ENCODE measurements at regions not wholly inside any gene's neighbourhood (a gene's known extent, or its start where the extent isn't known, plus 50 kb on each side); places are given as distances from the start of the nearest gene placed in this dataset.

DNA sequence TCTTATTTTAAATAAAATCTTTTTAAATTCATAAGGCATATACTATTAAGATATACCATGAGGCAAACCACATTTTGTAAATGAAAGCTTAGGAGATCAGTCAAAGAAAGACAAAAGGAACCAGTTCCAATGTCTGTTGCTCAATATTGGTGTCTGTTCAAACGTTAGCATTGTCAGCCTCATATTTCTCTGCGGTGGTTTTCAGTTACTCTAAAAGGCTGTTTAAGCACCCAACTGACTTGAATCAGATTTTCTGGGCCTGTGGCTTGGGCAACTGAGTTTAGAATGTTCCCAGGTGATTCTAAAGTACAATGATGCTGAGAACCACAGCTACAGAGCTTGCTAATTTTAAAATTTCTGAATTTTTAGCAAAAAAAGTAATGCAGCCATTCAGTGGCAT, 166.3 kb upstream of the KIF2A start:
- H3K4me3 ChIP-seq (ENCODE audit: low read length), result no peak overlapping the region
- H3K9me3 ChIP-seq (ENCODE audit: control insufficient read depth, insufficient read depth, low read length), result no peaks in the 10 kb centered on the region
- H3K9me2 ChIP-seq (replicated peaks; ENCODE audit: control insufficient read depth, low read length), result no peaks in the 10 kb centered on the region
- H3K27ac ChIP-seq (ENCODE audit: low read depth, low read length), result no peak overlapping the region
- H4K20me1 ChIP-seq (ENCODE audit: control insufficient read depth, insufficient read depth, low read depth, low read length), result no peaks in the 10 kb centered on the region
- H3K4me2 ChIP-seq (ENCODE audit: low read length), result no peak overlapping the region
- H3K36me3 ChIP-seq (ENCODE audit: control insufficient read depth, low read length), result no peaks in the 10 kb centered on the region
- no peaks in the 10 kb centered on the region for H3K4me1 ChIP-seq (ENCODE audit: control insufficient read depth, low read length)
- H3K27me3 ChIP-seq (ENCODE audit: control insufficient read depth, low read length), result peaks cover 17% of the 10 kb centered on the region
- no peaks in the 10 kb centered on the region for H3K79me2 ChIP-seq (ENCODE audit: control insufficient read depth, low read length)
- TF ChIP-seq CTCF (IDR thresholded peaks at IDR 0.05; ENCODE audit: low read depth, low read length, poor library complexity, severe bottlenecking), result no peak
- TF ChIP-seq EZH2phosphoT487 (IDR thresholded peaks at IDR 0.05; ENCODE audit: borderline replicate concordance, low read length), result no peak
- no peaks in the 10 kb centered on the region for H3F3A ChIP-seq (ENCODE audit: control insufficient read depth, insufficient read depth)

DNA sequence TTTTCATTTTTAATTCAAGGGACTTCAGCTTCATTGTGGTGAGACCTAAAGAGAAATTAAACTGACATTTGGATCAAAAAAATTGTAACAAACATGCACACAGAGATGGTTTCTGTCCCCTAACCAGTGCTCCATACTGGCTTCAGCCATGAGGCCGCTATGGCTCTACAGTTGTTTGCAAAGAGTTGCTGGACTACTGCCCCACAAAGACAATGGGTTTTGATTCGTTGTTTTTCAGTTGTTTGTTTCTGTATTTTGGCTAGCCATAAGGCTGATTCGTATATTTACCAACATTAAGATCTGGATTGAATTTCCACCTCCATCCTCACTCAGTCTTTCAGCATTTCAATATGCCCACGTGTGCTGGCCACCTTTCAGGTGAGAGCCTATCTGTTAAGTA, 163.7 kb upstream of the KIF2A start:
- H3K79me2 ChIP-seq (ENCODE audit: control insufficient read depth, low read length), result no peaks in the 10 kb centered on the region
- H3K9me3 ChIP-seq (ENCODE audit: control insufficient read depth, insufficient read depth, low read length), result no peaks in the 10 kb centered on the region
- no peak overlapping the region for H3K4me3 ChIP-seq (ENCODE audit: low read length)
- no peak overlapping the region for H3K4me2 ChIP-seq (ENCODE audit: low read length)
- peaks cover 17% of the 10 kb centered on the region for H3K27me3 ChIP-seq (ENCODE audit: control insufficient read depth, low read length)
- TF ChIP-seq EZH2phosphoT487 (IDR thresholded peaks at IDR 0.05; ENCODE audit: borderline replicate concordance, low read length), result no peak
- no peaks in the 10 kb centered on the region for H3F3A ChIP-seq (ENCODE audit: control insufficient read depth, insufficient read depth)
- H4K20me1 ChIP-seq (ENCODE audit: control insufficient read depth, insufficient read depth, low read depth, low read length), result no peaks in the 10 kb centered on the region
- no peaks in the 10 kb centered on the region for H3K9me2 ChIP-seq (replicated peaks; ENCODE audit: control insufficient read depth, low read length)
- no peak overlapping the region for H3K27ac ChIP-seq (ENCODE audit: low read depth, low read length)
- H3K36me3 ChIP-seq (ENCODE audit: control insufficient read depth, low read length), result no peaks in the 10 kb centered on the region
- no peaks in the 10 kb centered on the region for H3K4me1 ChIP-seq (ENCODE audit: control insufficient read depth, low read length)

DNA sequence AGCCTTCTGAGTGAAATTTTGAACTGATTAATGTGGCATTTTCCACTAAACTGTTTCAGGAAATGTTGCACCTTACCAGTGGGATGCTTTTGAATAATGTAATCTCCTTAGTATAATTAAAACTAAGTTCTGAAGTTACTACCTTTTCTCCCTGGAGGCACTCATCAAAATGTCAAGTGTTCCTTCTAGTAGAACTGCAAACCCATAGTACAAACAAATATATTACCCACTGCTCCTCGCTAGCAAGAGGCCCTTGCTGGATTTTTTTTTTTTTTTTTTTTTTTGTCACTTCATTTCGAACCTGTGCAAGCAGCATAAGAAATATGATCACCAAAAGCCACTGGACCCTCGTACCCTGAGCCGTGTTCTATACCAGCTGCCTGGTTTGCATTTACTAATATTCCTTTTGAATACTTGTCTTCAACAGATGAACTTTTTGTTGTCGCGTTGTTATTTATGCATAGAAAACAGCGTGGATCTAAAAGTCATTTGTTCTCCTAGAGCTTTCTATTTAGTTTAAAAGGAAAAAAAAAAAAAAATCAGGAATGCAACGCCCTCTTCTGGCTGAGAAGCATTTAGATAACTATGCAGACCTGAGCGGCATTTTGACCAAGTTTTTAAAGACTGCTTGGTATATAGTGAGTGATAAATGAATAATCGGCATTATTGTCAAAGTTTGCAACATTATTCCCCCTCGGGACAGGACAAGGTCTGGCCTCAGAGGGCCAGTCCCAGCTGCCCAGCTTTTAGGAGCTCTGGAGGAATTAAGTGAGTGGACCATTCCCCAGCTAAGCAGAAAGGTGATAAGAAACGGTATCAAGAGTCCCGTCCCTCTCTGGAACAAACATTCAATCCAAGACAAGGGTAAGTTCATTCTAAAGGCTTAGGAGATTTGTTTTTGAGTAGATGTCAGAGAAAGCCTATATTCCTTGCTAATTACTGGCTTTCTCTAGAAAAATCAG, 162.5 kb upstream of the KIF2A start:
- H3K4me3 ChIP-seq (ENCODE audit: low read length), result no peak overlapping the region
- no peak overlapping the region for H3K4me2 ChIP-seq (ENCODE audit: low read length)
- no peak overlapping the region for H3K27ac ChIP-seq (ENCODE audit: low read depth, low read length)
- H4K20me1 ChIP-seq (ENCODE audit: control insufficient read depth, insufficient read depth, low read depth, low read length), result no peaks in the 10 kb centered on the region
- TF ChIP-seq CTCF (IDR thresholded peaks at IDR 0.05; ENCODE audit: low read depth, low read length, poor library complexity, severe bottlenecking) (peak; percentile 71), EZH2phosphoT487 (IDR thresholded peaks at IDR 0.05; ENCODE audit: borderline replicate concordance, low read length) (no peak)
- H3K9me2 ChIP-seq (replicated peaks; ENCODE audit: control insufficient read depth, low read length), result no peaks in the 10 kb centered on the region
- H3K79me2 ChIP-seq (ENCODE audit: control insufficient read depth, low read length), result no peaks in the 10 kb centered on the region
- peaks cover 15% of the 10 kb centered on the region for H3K27me3 ChIP-seq (ENCODE audit: control insufficient read depth, low read length)
- no peaks in the 10 kb centered on the region for H3K36me3 ChIP-seq (ENCODE audit: control insufficient read depth, low read length)
- H3K9me3 ChIP-seq (ENCODE audit: control insufficient read depth, insufficient read depth, low read length), result no peaks in the 10 kb centered on the region
- no peaks in the 10 kb centered on the region for H3K4me1 ChIP-seq (ENCODE audit: control insufficient read depth, low read length)
- H3F3A ChIP-seq (ENCODE audit: control insufficient read depth, insufficient read depth), result no peaks in the 10 kb centered on the region

DNA sequence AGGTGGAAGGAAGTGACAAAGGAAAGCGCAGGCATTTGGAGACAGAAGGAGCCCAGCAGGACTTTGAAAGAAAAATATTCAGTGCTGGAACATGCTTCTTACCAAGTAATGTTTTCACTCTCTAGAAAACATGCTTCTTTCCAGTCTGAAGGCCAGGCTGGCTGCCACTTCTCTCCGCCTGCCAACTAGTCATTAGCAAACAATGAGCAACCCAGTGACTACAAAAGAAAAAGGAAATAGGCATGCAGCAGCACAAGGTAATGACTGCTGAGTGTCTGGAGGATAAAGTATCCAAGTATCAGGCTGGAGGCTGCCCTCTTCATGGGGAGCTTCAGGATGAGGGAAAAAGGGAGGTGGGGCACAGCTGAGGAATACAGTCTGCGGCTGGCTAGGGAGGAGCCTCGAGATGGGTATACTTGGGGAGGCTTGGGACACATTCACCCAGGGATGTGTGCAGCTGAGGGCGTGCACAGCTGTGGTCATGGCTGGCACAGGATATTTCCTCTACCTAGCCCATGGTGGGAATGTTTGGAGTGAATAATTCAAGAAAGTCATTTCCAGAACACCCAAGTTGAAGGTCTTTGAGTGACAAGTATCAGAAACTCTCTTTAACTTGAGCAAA, 161.5 kb upstream of the KIF2A start:
- no peaks in the 10 kb centered on the region for H3F3A ChIP-seq (ENCODE audit: control insufficient read depth, insufficient read depth)
- no peak overlapping the region for H3K4me2 ChIP-seq (ENCODE audit: low read length)
- no peaks in the 10 kb centered on the region for H3K36me3 ChIP-seq (ENCODE audit: control insufficient read depth, low read length)
- H3K9me2 ChIP-seq (replicated peaks; ENCODE audit: control insufficient read depth, low read length), result no peaks in the 10 kb centered on the region
- H3K9me3 ChIP-seq (ENCODE audit: control insufficient read depth, insufficient read depth, low read length), result no peaks in the 10 kb centered on the region
- no peak for TF ChIP-seq EZH2phosphoT487 (IDR thresholded peaks at IDR 0.05; ENCODE audit: borderline replicate concordance, low read length)
- no peaks in the 10 kb centered on the region for H3K4me1 ChIP-seq (ENCODE audit: control insufficient read depth, low read length)
- H3K27ac ChIP-seq (ENCODE audit: low read depth, low read length), result no peak overlapping the region
- H3K27me3 ChIP-seq (ENCODE audit: control insufficient read depth, low read length), result peaks cover 14% of the 10 kb centered on the region
- no peak overlapping the region for H3K4me3 ChIP-seq (ENCODE audit: low read length)
- no peaks in the 10 kb centered on the region for H4K20me1 ChIP-seq (ENCODE audit: control insufficient read depth, insufficient read depth, low read depth, low read length)
- no peaks in the 10 kb centered on the region for H3K79me2 ChIP-seq (ENCODE audit: control insufficient read depth, low read length)

All from DOHH2 (cell line).